Heart left ventricle (tissue), 16 donors: ENCODE measurements at regions not wholly inside any gene's neighbourhood (a gene's known extent, or its start where the extent isn't known, plus 50 kb on each side); places are given as distances from the start of the nearest gene placed in this dataset.
A peak's percentile ranks its signal among the peaks of the same experiment; 100 is the strongest.

Experiments used
- ATAC-seq, 4 donors: fragments of 200-7000 bp; cut with Tn5 transposase; one replicate each; pipeline ENCODE4 v1.9.1; 2020 to 2022; ENCODE audit warnings: moderate library complexity in 4 of 4, mild to moderate bottlenecking in 3 of 4, moderate number of reproducible peaks in 1 of 4
- DNase-seq, 5 donors: peaks; one replicate each; pipeline ENCODE4 v3.0.0-alpha.2; 2020
- H3K27ac ChIP-seq, 12 donors: fragments of 200-600 bp; sonication (generic) in 4 of 12; one replicate each; pipeline versions ENCODE4 v1.5.0 to v1.8.0; 2016 to 2022; ENCODE audit warnings: mild to moderate bottlenecking in 2 of 12
- H3K27me3 ChIP-seq, 9 donors: fragments of 200-600 bp; sonication (generic) in 2 of 9; one replicate each; pipeline versions ENCODE4 v1.5.1 to v1.8.0; 2016 to 2022; ENCODE audit warnings: mild to moderate bottlenecking in 3 of 9
- H3K36me3 ChIP-seq, 9 donors: fragments of 200-600 bp; sonication (generic) in 2 of 9; one replicate each; pipeline versions ENCODE4 v1.5.0 to v1.8.0; 2018 to 2022; ENCODE audit warnings: mild to moderate bottlenecking in 2 of 9
- H3K4me1 ChIP-seq, 12 donors: fragments of 200-600 bp; sonication (generic) in 4 of 12; one replicate each; pipeline versions ENCODE4 v1.5.0 to v1.8.0; 2016 to 2022; ENCODE audit warnings: mild to moderate bottlenecking in 3 of 12
- H3K4me3 ChIP-seq, 12 donors: fragments of 200-600 bp; sonication (generic) in 4 of 12; one replicate each; pipeline versions ENCODE4 v1.5.0 to v1.8.0; 2017 to 2022; ENCODE audit warnings: mild to moderate bottlenecking in 9 of 12, moderate library complexity in 4 of 12
- H3K9me3 ChIP-seq, 12 donors: fragments of 200-600 bp; sonication (generic) in 4 of 12; one replicate each; pipeline versions ENCODE4 v1.5.0 to v1.8.0; 2016 to 2022; ENCODE audit warnings: mild to moderate bottlenecking in 1 of 12
- CTCF ChIP-seq, 12 donors: fragments of 200-600 bp; sonication (generic) in 4 of 12; IDR thresholded peaks; one replicate each; pipeline versions ENCODE4 v1.5.0 to v1.8.0; 2018 to 2022; ENCODE audit warnings: antibody characterized with exemption in 12 of 12, mild to moderate bottlenecking in 5 of 12
- POLR2A ChIP-seq, 2 donors: fragments of 450-650 bp; IDR thresholded peaks; one replicate each; pipeline ENCODE4 v1.6.1; 2017; ENCODE audit warnings: antibody characterized with exemption in 2 of 2, mild to moderate bottlenecking in 2 of 2, moderate library complexity in 2 of 2
- WGBS, 4 donors: extraction: QIAGEN DNeasy Blood & Tissue Kit in 2 of 4; methylation state at CpG; one replicate each; pipeline versions ENCODE4 v1.1.5 to v1.1.7; 2013 to 2018; 5-methylcytosine and 5-hydroxymethylcytosine counted together
- intact Hi-C, 10 donors: fragments of 100-400 bp; cut with DNase I; formaldehyde crosslinking; loops; one replicate each; pipeline versions ENCODE4 v1.11.1 to v1.14.2; 2022
- donor health status: ischemic (EF 13 %, LVEDD 7.1; RV severe dilation, severe dysfunction).
- donor health status: healthy with polysubstance abuse.
- donor health status: DM: no; HTN: yes; CAD: no.
- donor health status: DM: no; HTN: no; CAD: no.
- donor health status: ischemic (EF 25% LVEDD 6.9; RV normal size, moderate dysfunction).
- donor health status: ischemic (EF 25% LVEDD 5.7; RV mildly dilated, moderate dysfunction).
- donor health status: healthy.
- donor health status: DM: yes; HTN: yes; CAD: no.
- donor health status: ischemic (EF 35%, LVEDD 5.7; RV mildly dilated, moderate dysfunction).
- donor health status: nonischemic (EF 11% LVEDD 7.7; RV severe dilation, severe dysfunction).
- donor health status: DM: yes; HTN: yes; CAD: no.
- donor health status: PGD.
- donor health status: ischemic (EF 29% LVEDD 5.4; RV normal size, mild dysfunction).
- donor health status: nonischemic (EF 23%, LVEDD 6.1; RV moderate dilation, normal function).

- DNase-seq (no peak), ATAC-seq (no peak)
- intact Hi-C loops = no loop called here
- TF ChIP-seq CTCF (IDR thresholded peaks at IDR 0.05) = no peak
- TF ChIP-seq POLR2A (IDR thresholded peaks at IDR 0.05) = no peak
- Histone ChIP-seq H3K27ac (no peak overlapping the region), H3K9me3 (peaks cover 0 to 10% (median 0%) of the 10 kb centered on the region in 12 donors), H3K36me3 (no peaks in the 10 kb centered on the region), H3K4me1 (peaks cover 0 to 13% (median 0%) of the 10 kb centered on the region in 12 donors), H3K4me3 (no peak overlapping the region), H3K27me3 (no peaks in the 10 kb centered on the region)
- 94 to 98% (median 96%) methylated on average over 2 of the region's 2 CpGs for whole genome bisulfite sequencing, 4 donors
Measured at GRCh38 chr6:15714658-15715057, 51.8 kb upstream of the DTNBP1 start.

GRCh38 chr6:15713325-15713724, 50.5 kb upstream of the DTNBP1 start:
- DNase-seq (no peak), ATAC-seq (no peak)
- H3K27ac ChIP-seq = no peak overlapping the region
- no peak overlapping the region for H3K4me3 ChIP-seq
- WGBS, 4 donors = 64 to 86% (median 81%) methylated on average over 3 of the region's 3 CpGs
- no peaks in the 10 kb centered on the region for H3K27me3 ChIP-seq
- peaks cover 0 to 9% (median 0%) of the 10 kb centered on the region in 12 donors for H3K9me3 ChIP-seq
- H3K36me3 ChIP-seq = no peaks in the 10 kb centered on the region
- no peak for TF ChIP-seq POLR2A (IDR thresholded peaks at IDR 0.05)
- TF ChIP-seq CTCF (IDR thresholded peaks at IDR 0.05) = no peak
- peaks cover 0 to 13% (median 0%) of the 10 kb centered on the region in 12 donors for H3K4me1 ChIP-seq
- intact Hi-C loops = no loop called here

- no peak for DNase-seq
- Histone ChIP-seq H3K4me1 (peaks cover 0 to 13% (median 0%) of the 10 kb centered on the region in 12 donors), H3K36me3 (no peaks in the 10 kb centered on the region), H3K27ac (no peak overlapping the region), H3K9me3 (peaks cover 0 to 9% (median 0%) of the 10 kb centered on the region in 12 donors), H3K4me3 (no peak overlapping the region), H3K27me3 (no peaks in the 10 kb centered on the region)
- 14 to 28% (median 19%) methylated on average over 1 of the region's 1 CpG for WGBS, 4 donors
- peak in 2 of 4 donors; percentile 39 to 44 for ATAC-seq
- TF ChIP-seq POLR2A (IDR thresholded peaks at IDR 0.05) (no peak), CTCF (IDR thresholded peaks at IDR 0.05) (no peak)
- intact Hi-C loops = no loop called here
Measured at GRCh38 chr6:15712797-15713196, 50.0 kb upstream of the DTNBP1 start.
